RCC 7860 (cell line): ENCODE measurements at regions not wholly inside any gene's neighbourhood (a gene's known extent, or its start where the extent isn't known, plus 50 kb on each side); places are given as distances from the start of the nearest gene placed in this dataset.
"Not testable (repeated sequence)": the region's sequence is repeated elsewhere in the genome, so short reads cannot be mapped to it uniquely, and the experiment has no call there.

Source experiments
- DNase-seq: peaks from one replicate; pipeline ENCODE4 v3.0.0-alpha.2; 2015; ENCODE audit warnings: low spot score
- FAIRE-seq: peaks from 2 replicates; lab custom pipeline; 2012; peaks lifted over from hg19 to GRCh38; lab: Jason Lieb, UNC

DNA sequence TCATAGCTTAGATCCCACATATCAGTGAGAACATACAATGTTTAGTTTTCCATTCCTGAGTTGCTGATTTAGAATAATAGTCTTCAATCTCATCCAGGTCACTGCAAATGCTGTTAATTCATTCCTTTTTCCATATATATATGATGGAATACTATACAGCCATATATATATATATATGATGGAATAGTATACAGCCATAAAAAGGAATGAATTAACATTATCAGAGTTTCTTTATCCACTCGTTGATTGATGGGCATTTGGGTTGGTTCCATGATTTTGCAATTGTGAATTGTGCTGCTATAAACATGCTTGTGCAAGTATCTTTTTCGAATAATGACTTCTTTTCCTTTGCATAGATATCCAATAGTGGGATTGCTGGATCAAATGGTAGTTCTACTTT is 273.9 kb upstream of the KLF4 start:
- FAIRE-seq, DNase-seq: not testable (repeated sequence)

GRCh38 chr9:107761307-107761706 is 271.7 kb upstream of the KLF4 start:
- no peak for FAIRE-seq
- no peak for DNase-seq

DNA sequence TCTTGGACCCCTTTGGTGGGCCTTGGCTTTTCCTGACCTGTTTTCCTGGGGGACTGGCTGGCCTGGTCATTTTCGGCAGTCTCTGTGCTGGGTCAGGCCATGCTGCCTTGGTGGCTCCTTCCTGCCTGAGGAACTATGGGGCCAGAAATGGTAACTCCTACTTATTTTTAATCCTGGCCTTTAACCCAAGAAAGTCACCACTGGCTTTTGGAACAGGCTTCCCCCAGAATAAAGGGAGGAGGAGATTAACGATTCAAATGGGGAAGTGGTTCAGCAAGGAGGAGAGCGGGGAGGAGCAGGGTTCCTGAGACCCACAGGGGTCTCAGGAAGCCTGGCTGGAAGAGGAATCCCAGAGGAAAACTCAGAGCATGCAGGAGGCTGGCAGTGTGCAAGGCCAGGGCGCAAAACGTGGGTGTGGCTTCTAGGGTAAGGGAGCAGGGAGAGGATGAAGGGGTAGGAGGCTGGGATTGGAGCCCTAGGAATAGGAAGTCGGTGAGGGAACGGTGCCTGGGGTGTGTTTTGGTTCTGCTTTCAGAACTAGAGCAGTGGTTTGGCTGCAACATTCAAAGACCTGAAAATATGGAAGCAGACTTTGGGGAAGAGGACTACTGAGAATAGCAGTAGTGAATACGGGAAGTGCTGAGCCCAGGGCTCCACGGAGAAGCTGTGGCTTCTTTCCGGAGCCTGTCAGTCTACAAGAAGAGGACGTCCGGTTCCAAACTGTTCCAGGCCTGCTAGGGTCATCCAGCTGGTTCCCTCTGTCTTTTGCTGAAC is 271.1 kb upstream of the KLF4 start:
- FAIRE-seq (no peak), DNase-seq (no peak)

DNA sequence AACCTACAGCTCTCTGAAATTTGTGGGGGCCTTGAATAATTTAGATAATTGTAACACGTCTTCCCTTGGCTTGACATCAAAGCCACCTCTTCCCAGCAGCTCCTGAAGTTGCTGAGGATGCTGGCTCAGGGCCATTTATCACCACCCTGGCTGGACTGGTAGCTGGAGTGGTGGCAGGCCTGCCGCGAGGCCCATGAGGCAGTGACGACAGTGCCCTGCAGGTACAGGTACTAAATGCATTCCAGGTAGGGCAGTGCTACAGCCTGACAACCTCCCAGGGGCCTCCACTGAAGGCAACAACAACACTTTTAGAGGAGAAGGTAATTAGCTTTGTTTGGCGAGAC is 270.2 kb upstream of the KLF4 start:
- no peak for DNase-seq
- FAIRE-seq: no peak

DNA sequence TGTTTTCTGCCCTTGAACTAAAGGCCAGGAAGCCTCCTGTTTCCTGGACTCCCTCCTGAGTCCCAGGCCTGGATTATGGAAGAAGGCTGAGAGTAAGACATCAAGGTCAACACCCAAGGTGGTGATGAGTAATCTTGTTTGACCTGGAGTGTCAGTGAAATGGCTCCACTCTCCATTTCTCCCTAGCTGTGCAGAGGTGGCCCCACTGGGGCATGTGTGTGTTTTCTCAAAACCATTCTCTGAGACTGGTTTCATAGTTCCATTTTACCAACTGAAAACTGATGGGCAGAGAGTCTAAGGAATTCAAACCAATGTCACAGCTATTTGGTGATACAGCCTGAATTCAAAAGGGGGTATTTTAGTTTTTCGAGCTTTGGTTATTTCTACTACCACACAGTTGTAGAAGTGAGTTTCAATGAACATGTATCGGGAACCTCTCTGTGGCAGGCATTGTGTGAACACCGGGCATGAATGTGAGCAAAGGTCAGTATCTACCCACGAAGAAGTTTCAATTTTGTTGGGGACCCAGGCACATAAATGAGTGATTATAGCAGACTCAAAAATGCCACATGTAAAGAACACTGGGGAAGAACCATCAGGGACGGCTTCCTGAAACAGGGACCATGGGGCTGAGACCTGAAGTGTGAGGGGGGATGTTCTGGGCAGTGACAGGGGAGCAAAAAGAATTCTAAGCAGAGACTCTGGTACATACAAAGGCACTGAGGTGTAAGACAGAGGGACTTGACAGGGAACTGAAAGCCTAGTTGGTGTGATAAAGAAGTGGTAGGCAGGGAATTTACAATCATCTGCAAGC is 269.6 kb upstream of the KLF4 start:
- FAIRE-seq: no peak
- no peak for DNase-seq

DNA sequence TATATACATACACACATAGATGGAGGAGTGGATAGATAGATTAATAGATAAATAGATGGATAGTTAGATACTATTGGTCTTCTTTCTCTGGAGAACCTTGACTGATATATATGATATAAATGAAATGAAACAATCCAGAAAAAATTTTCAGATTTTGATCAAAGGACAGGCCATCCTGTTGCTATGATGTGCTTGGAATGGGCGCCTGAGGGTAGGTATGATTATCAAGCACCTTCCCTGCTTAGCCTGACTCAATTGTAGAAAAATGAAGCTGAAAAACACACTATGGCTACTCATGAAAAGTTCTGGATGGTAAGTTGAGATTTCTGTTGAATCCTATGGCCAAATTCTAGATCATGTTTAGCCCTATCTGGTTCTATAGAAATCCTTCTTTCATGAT is 266.5 kb upstream of the KLF4 start:
- FAIRE-seq: no peak
- no peak for DNase-seq

GRCh38 chr9:107755246-107755645 is 265.7 kb upstream of the KLF4 start:
- peak; percentile 93 for DNase-seq
- peak; percentile 96 for FAIRE-seq

- DNase-seq: peak; percentile 87
- peak; percentile 85 for FAIRE-seq
Measured at GRCh38 chr9:107751567-107752210, 262.1 kb upstream of the KLF4 start.

- peak; percentile 85 for DNase-seq
- peak; percentile 93 for FAIRE-seq
Measured at GRCh38 chr9:107750741-107751566, 261.4 kb upstream of the KLF4 start.

DNA sequence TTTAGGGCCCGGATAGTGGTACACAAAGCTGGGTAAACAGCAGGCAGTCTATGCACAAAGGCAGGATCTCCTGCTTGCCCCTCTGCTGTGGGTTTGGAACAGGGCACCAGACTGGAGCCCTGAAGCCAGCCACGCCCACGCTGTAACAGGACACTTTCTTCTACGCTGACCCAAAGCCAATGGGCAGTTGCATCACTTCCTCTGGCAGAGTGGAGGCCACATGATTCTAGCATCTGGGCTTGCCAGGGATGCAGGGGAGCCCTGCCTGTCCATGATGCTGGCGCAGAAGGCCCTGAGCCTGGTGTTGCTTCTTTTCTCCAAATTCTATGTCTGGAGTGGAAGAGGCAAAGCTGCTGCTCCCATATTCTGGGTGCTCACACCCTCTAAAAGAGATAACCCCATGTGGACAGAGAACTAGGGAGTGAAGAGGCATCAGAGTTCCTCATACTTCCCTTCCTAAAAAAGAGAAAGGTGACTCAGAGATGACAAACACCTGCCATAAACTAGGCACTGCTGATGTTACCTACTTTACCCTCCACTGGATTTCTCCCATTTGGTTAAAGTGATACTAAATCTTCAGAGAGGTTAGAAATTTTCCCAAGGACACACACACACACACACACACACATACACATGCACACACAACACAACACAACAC is 260.3 kb upstream of the KLF4 start:
- peak; percentile 52 for DNase-seq
- FAIRE-seq: no peak

DNA sequence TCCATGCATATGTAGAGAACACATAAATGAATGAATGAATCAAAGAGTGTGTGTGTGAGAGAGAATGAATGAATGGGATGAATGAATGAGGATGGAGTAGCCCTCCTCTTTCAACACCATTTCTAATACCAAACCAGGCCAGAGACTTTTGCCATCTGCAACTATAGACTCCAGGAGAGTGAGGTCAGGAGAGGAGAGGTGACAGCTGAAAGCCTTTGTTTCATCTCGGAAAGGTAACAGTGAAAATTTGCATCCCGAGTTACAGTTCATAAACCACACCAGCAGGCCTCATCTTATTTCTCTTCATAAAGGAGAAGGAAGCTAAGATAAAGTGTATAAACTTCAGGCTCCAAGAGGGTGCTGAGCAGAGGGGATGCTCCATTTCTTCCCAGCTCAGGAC is 255.3 kb upstream of the KLF4 start:
- FAIRE-seq (no peak), DNase-seq (no peak)

DNA sequence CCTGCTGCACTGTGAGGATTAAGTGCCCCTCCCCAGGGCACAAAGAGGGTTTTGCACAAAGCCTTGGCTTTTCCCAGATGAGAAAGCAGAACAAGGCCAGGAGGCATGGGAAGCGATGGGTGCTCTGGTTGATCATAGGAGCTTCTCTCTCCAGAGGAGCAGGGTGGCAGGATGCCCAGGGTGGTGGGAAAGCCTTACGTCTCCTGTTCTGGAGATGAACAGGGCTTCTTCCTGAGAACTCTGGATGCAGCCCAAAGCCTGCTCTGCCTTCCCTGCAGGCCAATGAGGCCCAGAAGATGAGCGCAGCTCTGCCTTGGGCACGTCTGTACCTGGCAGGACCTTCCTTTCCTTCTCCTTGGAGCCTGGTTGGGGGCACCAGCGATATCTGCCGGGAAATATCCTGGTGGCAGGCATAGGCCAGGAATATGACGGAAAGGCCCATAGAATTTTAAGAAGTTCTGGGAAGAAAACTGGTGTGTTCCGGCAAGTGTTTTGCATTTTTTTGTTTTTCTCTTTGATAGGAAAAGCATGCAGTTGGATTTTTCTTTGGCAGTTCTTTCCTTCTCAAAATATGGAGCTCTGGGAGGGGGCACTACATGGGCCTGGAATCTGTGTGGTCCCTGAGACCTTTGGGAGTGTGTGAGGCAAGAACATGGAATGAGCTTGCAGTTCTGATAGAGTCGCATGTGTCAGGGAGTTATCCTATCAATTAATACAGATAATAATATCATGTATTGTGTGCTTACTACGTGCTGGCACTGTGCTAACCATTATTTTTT is 253.2 kb upstream of the KLF4 start:
- DNase-seq: no peak
- no peak for FAIRE-seq

- DNase-seq (no peak), FAIRE-seq (no peak)
Measured at GRCh38 chr9:107740088-107740980, 250.8 kb upstream of the KLF4 start.

- DNase-seq (no peak), FAIRE-seq (no peak)
Measured at GRCh38 chr9:107739601-107740082, 250.1 kb upstream of the KLF4 start.

GRCh38 chr9:107738789-107739188 is 249.2 kb upstream of the KLF4 start:
- DNase-seq: peak; percentile 14
- FAIRE-seq: no peak

DNA sequence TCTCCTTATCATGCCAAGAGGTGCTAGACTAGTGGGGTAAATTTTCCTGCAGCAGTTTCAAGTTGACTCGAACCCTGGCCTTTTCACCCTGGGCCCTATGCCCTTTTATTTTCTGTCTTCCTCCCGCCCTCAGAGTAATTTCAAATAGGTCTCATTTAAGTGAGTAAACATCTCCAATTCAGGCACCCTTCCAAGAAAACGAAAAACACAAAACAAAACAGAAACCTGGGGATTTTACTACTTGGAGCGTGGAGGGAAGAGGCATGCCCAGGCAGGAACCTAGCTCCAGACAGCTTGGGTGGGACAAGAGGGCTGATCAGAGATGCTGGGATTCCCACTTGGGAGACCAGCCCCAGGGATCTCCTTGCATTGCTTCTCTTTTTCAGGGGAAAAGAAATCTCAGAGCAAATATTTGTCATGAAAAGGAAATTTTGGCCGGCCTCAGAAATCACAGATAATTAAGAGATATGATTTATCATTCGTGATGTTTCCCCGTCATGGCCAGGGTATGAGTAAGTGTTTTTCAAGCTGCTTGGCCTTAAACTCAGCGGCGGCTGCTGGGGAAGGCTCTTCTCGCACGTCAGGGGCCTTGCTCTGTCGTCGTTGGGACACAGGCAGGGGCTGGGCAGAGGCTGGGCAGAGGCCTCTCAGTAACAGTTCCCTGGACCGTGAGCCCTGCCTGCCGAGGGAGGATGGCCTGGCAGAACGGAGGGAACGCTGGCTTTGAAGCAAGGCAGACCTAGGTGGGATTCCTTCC is 248.6 kb upstream of the KLF4 start:
- DNase-seq (no peak), FAIRE-seq (no peak)

DNA sequence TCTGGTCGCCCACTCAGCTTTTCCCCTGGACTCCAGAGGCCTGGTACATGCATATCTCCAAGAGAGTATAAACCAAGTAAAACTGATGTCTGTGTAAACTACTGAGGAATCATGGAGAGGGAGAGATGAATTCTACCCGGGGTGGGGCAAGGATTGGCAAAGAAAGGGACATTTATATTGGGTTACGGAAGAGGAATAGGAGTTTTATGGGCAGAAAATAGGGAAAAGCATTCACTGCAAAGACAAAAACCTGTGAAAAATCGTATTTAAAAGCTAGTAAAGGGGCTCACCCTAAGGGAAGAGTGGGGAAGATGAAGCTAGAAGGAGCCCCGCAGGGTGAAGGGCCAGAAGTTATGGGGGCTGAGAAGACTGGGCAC is 248.0 kb upstream of the KLF4 start:
- FAIRE-seq (no peak), DNase-seq (no peak)

- DNase-seq (peak; percentile 21), FAIRE-seq (no peak)
Measured at GRCh38 chr9:107735821-107736220, 246.3 kb upstream of the KLF4 start.
